Activated naive CD4-positive, alpha-beta T cell treated with anti-CD3 and anti-CD28 coated beads for 36 hours (primary cell): ENCODE measurements at regions not wholly inside any gene's neighbourhood (a gene's known extent, or its start where the extent isn't known, plus 50 kb on each side); places are given as distances from the start of the nearest gene placed in this dataset.

Source experiments
- CTCF ChIA-PET: fragments of 350-600 bp; sonication (Branson Sonifier 250); formaldehyde crosslinking; loops from one replicate; lab custom pipeline; 2021; ENCODE audit warnings: antibody characterized with exemption; lab: Charles Lee
- DNase-seq: peaks from one replicate; pipeline ENCODE4 v3.0.0-alpha.2; 2020
- H3K27ac Mint-ChIP-seq: one replicate; pipeline ENCODE4 v1.8.0; 2021; ENCODE audit warnings: mild to moderate bottlenecking, mixed read lengths
- H3K27me3 Mint-ChIP-seq: one replicate; pipeline ENCODE4 v1.8.0; 2021; ENCODE audit warnings: low read depth, mixed read lengths
- H3K36me3 Mint-ChIP-seq: one replicate; pipeline ENCODE4 v1.8.0; 2021; ENCODE audit warnings: low read depth, mixed read lengths
- H3K4me1 Mint-ChIP-seq: one replicate; pipeline ENCODE4 v1.8.0; 2021; ENCODE audit warnings: low read depth, mixed read lengths
- H3K4me3 Mint-ChIP-seq: one replicate; pipeline ENCODE4 v1.8.0; 2021; ENCODE audit warnings: mild to moderate bottlenecking, moderate library complexity, mixed read lengths
- H3K9me3 Mint-ChIP-seq: one replicate; pipeline ENCODE4 v1.8.0; 2021; ENCODE audit warnings: mixed read lengths
- intact Hi-C: fragments of 100-400 bp; cut with micrococcal nuclease; formaldehyde crosslinking; loops from one replicate; pipeline ENCODE4 v1.15.1; 2023

- Mint-ChIP-seq H3K9me3 (no peaks in the 10 kb centered on the region), H3K36me3 (no peaks in the 10 kb centered on the region), H3K27me3 (no peaks in the 10 kb centered on the region), H3K4me1 (peaks cover 11% of the 10 kb centered on the region), H3K4me3 (no peak overlapping the region), H3K27ac (no peak overlapping the region)
- peak; percentile 38 for DNase-seq
- intact Hi-C loops: no loop called here
- CTCF ChIA-PET: interaction anchor here (0.9 kb wide), 1 partner anchor 446 kb away, joined by 3 read pairs; no protein-coding TSS in a partner anchor
Observed at GRCh38 chr9:90044710-90045151, 439.9 kb downstream of the GADD45G start.

GRCh38 chr9:90046317-90046861 is 441.6 kb downstream of the GADD45G start:
- Mint-ChIP-seq H3K27ac (no peak overlapping the region), H3K4me3 (no peak overlapping the region), H3K36me3 (no peaks in the 10 kb centered on the region), H3K4me1 (peaks cover 11% of the 10 kb centered on the region), H3K9me3 (no peaks in the 10 kb centered on the region), H3K27me3 (no peaks in the 10 kb centered on the region)
- CTCF ChIA-PET: no interaction called here
- intact Hi-C loops: no loop called here
- DNase-seq: no peak

- Mint-ChIP-seq H3K36me3 (no peaks in the 10 kb centered on the region), H3K4me3 (no peak overlapping the region), H3K27ac (no peak overlapping the region), H3K27me3 (peaks cover 2% of the 10 kb centered on the region), H3K4me1 (peaks cover 11% of the 10 kb centered on the region), H3K9me3 (no peaks in the 10 kb centered on the region)
- intact Hi-C loops: no loop called here
- CTCF ChIA-PET: no interaction called here
- no peak for DNase-seq
Observed at GRCh38 chr9:90047828-90048227, 443.0 kb downstream of the GADD45G start.

GRCh38 chr9:90052366-90052765 is 447.6 kb downstream of the GADD45G start:
- no peak for DNase-seq
- CTCF ChIA-PET: interaction anchor here (0.9 to 1.0 kb wide), 2 partner anchors 11 to 47 kb away, joined by 3 read pairs; no protein-coding TSS in a partner anchor
- Mint-ChIP-seq H3K4me1 (no peaks in the 10 kb centered on the region), H3K9me3 (peaks cover 4% of the 10 kb centered on the region), H3K4me3 (no peak overlapping the region), H3K36me3 (no peaks in the 10 kb centered on the region), H3K27ac (no peak overlapping the region), H3K27me3 (peaks cover 10% of the 10 kb centered on the region)
- intact Hi-C loops: loop anchor here (2.0 kb wide), 1 partner anchor 50 kb away; no protein-coding TSS in a partner anchor

GRCh38 chr9:90053027-90053426 is 448.2 kb downstream of the GADD45G start:
- CTCF ChIA-PET: interaction anchor here (0.9 to 1.0 kb wide), 2 partner anchors 10 to 47 kb away, joined by 3 read pairs; no protein-coding TSS in a partner anchor
- H3K4me3 Mint-ChIP-seq: no peak overlapping the region
- DNase-seq: peak; percentile 50

GRCh38 chr9:90054810-90055209 is 450.0 kb downstream of the GADD45G start:
- H3K27ac Mint-ChIP-seq: no peak overlapping the region
- DNase-seq: no peak
- CTCF ChIA-PET: interaction anchor here (0.9 kb wide), 1 partner anchor 24 kb away, joined by 3 read pairs; no protein-coding TSS in a partner anchor
- peaks cover 10% of the 10 kb centered on the region for H3K27me3 Mint-ChIP-seq
- peaks cover 4% of the 10 kb centered on the region for H3K9me3 Mint-ChIP-seq
- intact Hi-C loops: no loop called here
- H3K4me1 Mint-ChIP-seq: no peaks in the 10 kb centered on the region
- no peaks in the 10 kb centered on the region for H3K36me3 Mint-ChIP-seq
- no peak overlapping the region for H3K4me3 Mint-ChIP-seq

More at GRCh38 chr9:90053027-90053426, 448.2 kb downstream of the GADD45G start:
- no peaks in the 10 kb centered on the region for H3K36me3 Mint-ChIP-seq
- peaks cover 10% of the 10 kb centered on the region for H3K27me3 Mint-ChIP-seq
- intact Hi-C loops: loop anchor here (2.0 kb wide), 1 partner anchor 50 kb away; no protein-coding TSS in a partner anchor
- H3K4me1 Mint-ChIP-seq: no peaks in the 10 kb centered on the region
- no peak overlapping the region for H3K27ac Mint-ChIP-seq
- peaks cover 4% of the 10 kb centered on the region for H3K9me3 Mint-ChIP-seq

- peaks cover 4% of the 10 kb centered on the region for H3K9me3 Mint-ChIP-seq
- no peak overlapping the region for H3K4me3 Mint-ChIP-seq
- CTCF ChIA-PET: interaction anchor here (0.9 kb wide), 1 partner anchor 23 kb away, joined by 3 read pairs; no protein-coding TSS in a partner anchor
- H3K4me1 Mint-ChIP-seq: no peaks in the 10 kb centered on the region
- H3K27me3 Mint-ChIP-seq: peaks cover 10% of the 10 kb centered on the region
- intact Hi-C loops: no loop called here
- H3K27ac Mint-ChIP-seq: no peak overlapping the region
- DNase-seq: no peak
- no peaks in the 10 kb centered on the region for H3K36me3 Mint-ChIP-seq
Observed at GRCh38 chr9:90055226-90055625, 450.4 kb downstream of the GADD45G start.

GRCh38 chr9:90057361-90057760 is 452.5 kb downstream of the GADD45G start:
- H3K9me3 Mint-ChIP-seq: peaks cover 4% of the 10 kb centered on the region
- peaks cover 8% of the 10 kb centered on the region for H3K27me3 Mint-ChIP-seq
- H3K4me3 Mint-ChIP-seq: no peak overlapping the region
- CTCF ChIA-PET: interaction anchor here (1.1 kb wide), 1 partner anchor 21 kb away, joined by 3 read pairs; no protein-coding TSS in a partner anchor
- no peaks in the 10 kb centered on the region for H3K36me3 Mint-ChIP-seq
- intact Hi-C loops: no loop called here
- no peak for DNase-seq
- H3K27ac Mint-ChIP-seq: no peak overlapping the region
- no peaks in the 10 kb centered on the region for H3K4me1 Mint-ChIP-seq

- no peak overlapping the region for H3K27ac Mint-ChIP-seq
- peaks cover 8% of the 10 kb centered on the region for H3K27me3 Mint-ChIP-seq
- CTCF ChIA-PET: no interaction called here
- peaks cover 4% of the 10 kb centered on the region for H3K9me3 Mint-ChIP-seq
- no peak overlapping the region for H3K4me3 Mint-ChIP-seq
- H3K36me3 Mint-ChIP-seq: no peaks in the 10 kb centered on the region
- no peaks in the 10 kb centered on the region for H3K4me1 Mint-ChIP-seq
- no peak for DNase-seq
- intact Hi-C loops: no loop called here
Observed at GRCh38 chr9:90058182-90058763, 453.5 kb downstream of the GADD45G start.

- intact Hi-C loops: no loop called here
- no peak for DNase-seq
- Mint-ChIP-seq H3K27me3 (peaks cover 7% of the 10 kb centered on the region), H3K4me1 (no peaks in the 10 kb centered on the region), H3K36me3 (no peaks in the 10 kb centered on the region), H3K27ac (no peak overlapping the region), H3K9me3 (peaks cover 4% of the 10 kb centered on the region), H3K4me3 (no peak overlapping the region)
- CTCF ChIA-PET: no interaction called here
Observed at GRCh38 chr9:90059436-90059835, 454.6 kb downstream of the GADD45G start.

GRCh38 chr9:90060256-90060655 is 455.4 kb downstream of the GADD45G start:
- no peak for DNase-seq
- intact Hi-C loops: no loop called here
- H3K36me3 Mint-ChIP-seq: no peaks in the 10 kb centered on the region
- peaks cover 4% of the 10 kb centered on the region for H3K27me3 Mint-ChIP-seq
- peaks cover 4% of the 10 kb centered on the region for H3K9me3 Mint-ChIP-seq
- H3K4me3 Mint-ChIP-seq: no peak overlapping the region
- H3K27ac Mint-ChIP-seq: no peak overlapping the region
- no peaks in the 10 kb centered on the region for H3K4me1 Mint-ChIP-seq
- CTCF ChIA-PET: no interaction called here

GRCh38 chr9:90061187-90061586 is 456.4 kb downstream of the GADD45G start:
- H3K27ac Mint-ChIP-seq: no peak overlapping the region
- no peaks in the 10 kb centered on the region for H3K4me1 Mint-ChIP-seq
- H3K9me3 Mint-ChIP-seq: peaks cover 1% of the 10 kb centered on the region
- H3K4me3 Mint-ChIP-seq: no peak overlapping the region
- peaks cover 1% of the 10 kb centered on the region for H3K27me3 Mint-ChIP-seq
- DNase-seq: no peak
- CTCF ChIA-PET: interaction anchor here (0.7 kb wide), 2 partner anchors 8 to 397 kb away, joined by 3 read pairs; no protein-coding TSS in a partner anchor
- no peaks in the 10 kb centered on the region for H3K36me3 Mint-ChIP-seq
- intact Hi-C loops: no loop called here
